HL-60 (cell line): ENCODE measurements at regions not wholly inside any gene's neighbourhood (a gene's known extent, or its start where the extent isn't known, plus 50 kb on each side); places are given as distances from the start of the nearest gene placed in this dataset.

Experiments
- CTCF ChIP-seq: IDR thresholded peaks from one replicate; pipeline ENCODE4 v1.5.1; 2011; ENCODE audit warnings: low read length, control low read depth, inconsistent platforms; ENCODE audit not compliant: insufficient read depth
- GABPA ChIP-seq: IDR thresholded peaks from 2 replicates; pipeline ENCODE4 v1.6.1; 2012; ENCODE audit warnings: low read depth
- POLR2AphosphoS5 ChIP-seq: IDR thresholded peaks from 2 replicates; pipeline ENCODE4 v1.6.1; 2012; ENCODE audit warnings: low read depth
- REST ChIP-seq: IDR thresholded peaks from 2 replicates; pipeline ENCODE4 v1.6.1; 2012; ENCODE audit warnings: low read depth; ENCODE audit not compliant: insufficient replicate concordance
- SPI1 ChIP-seq: IDR thresholded peaks from 2 replicates; pipeline ENCODE4 v1.6.1; 2012; ENCODE audit warnings: low read depth, mild to moderate bottlenecking, borderline replicate concordance

GRCh38 chr5:125856949-125857348 is 566.3 kb upstream of the GRAMD2B start:
- no peak for TF ChIP-seq CTCF
- TF ChIP-seq POLR2AphosphoS5: no peak
- no peak for TF ChIP-seq REST
- no peak for TF ChIP-seq GABPA
- TF ChIP-seq SPI1: no peak
